ENCODE measurements at regions not wholly inside any gene's neighbourhood (a gene's known extent, or its start where the extent isn't known, plus 50 kb on each side); places are given as distances from the start of the nearest gene placed in this dataset.
A peak's percentile ranks its signal among the peaks of the same experiment; 100 is the strongest.

- DNase-seq (ENCODE audit: low read depth) = no peak
Measured at GRCh38 chr2:120916446-120916845, 180.8 kb downstream of the GLI2 start.

- no peak for DNase-seq (ENCODE audit: low read depth)
Measured at GRCh38 chr2:120917886-120918285, 182.2 kb downstream of the GLI2 start.

DNA sequence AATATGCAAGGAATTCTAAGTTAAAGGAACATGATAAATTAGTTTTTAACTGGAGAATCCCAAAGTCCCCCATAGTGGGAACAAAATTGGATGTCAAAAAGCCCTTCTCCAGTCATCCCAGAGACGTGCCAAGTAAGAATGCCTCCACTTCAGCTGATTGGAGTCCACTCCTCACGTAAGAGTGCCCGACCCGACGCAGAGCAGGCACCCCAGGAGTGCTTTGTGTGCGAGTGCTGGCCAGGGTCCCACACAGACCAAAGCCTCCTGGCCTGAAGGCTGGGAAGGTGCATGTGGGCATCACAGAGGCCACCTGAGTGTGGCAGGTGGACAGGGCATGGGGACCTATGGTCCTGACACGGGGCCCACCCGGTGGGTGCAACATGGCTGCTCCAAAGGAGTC is 183.5 kb downstream of the GLI2 start:
- no peak for DNase-seq (ENCODE audit: low read depth)

DNA sequence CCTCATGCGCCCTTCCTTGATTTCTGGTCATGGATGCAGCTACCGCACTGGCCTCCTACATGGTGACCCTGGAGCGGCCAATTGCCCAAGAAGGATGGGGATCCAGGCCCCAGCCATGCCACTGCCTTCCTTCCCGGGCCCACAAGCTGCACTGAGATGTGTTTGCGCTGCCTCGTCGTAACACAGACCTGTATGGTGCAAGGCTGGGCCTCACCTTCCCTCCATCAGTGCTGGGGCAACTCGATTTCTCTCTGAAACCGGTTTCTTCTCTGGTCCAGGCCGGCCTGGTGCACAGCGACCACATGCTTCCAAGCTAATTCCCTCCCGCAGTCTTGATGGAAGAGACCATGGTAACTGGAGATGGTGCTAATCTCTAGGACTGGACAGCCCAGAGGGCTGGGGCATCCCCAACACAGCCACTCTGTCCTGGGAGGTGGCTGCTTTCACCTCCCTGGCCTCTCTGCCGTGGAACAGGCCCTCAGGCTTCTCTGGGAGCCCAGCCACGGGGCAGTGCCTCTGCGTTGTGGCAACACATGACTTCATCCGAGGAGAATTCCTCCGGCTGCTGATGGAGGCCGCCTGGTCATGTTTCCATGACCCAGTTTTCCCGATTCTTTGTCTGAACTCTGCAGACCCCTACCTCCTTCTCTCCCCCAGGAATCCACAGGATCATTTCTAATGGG is 184.2 kb downstream of the GLI2 start:
- DNase-seq (ENCODE audit: low read depth) = peak; percentile 59

- no peak for DNase-seq (ENCODE audit: low read depth)
Measured at GRCh38 chr2:120920454-120921148, 184.9 kb downstream of the GLI2 start.

- no peak for DNase-seq (ENCODE audit: low read depth)
Measured at GRCh38 chr2:120921457-120921856, 185.8 kb downstream of the GLI2 start.

DNA sequence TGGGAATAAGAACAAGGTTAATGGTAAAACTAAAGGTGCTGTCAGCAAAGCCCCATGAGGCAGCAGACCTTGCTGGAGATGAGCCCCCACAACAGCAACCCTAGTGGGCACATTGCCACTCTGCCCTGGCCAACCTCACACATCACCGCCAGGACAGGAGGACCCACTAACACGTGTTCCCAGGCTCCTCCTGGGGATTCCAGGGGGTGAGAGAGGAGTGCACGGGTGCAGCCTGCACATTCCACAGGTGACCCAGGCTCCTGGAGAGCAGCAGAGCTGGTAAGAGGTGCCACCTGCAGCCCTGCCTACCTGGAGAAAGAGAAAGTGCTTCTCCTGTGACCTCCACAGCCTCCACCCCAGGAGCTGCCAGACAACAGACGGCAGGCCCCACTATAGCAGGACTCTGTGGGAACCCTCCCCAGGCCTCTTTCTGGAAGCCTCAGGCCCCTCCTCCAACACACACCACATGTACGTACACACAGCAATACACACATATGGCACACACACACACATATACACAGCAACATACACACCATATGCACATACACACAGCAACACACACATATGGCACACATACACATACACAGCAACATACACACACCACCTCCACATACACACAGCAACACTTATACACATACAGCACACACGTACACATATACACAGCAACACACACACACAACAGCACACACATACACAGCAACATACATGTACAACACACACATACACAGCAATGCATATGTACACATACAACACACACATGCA is 187.1 kb downstream of the GLI2 start:
- no peak for DNase-seq (ENCODE audit: low read depth)

- no peak for DNase-seq (ENCODE audit: low read depth)
Measured at GRCh38 chr2:120923426-120923825, 187.8 kb downstream of the GLI2 start.

- DNase-seq (ENCODE audit: low read depth) = no peak
Measured at GRCh38 chr2:120924924-120925323, 189.3 kb downstream of the GLI2 start.

DNA sequence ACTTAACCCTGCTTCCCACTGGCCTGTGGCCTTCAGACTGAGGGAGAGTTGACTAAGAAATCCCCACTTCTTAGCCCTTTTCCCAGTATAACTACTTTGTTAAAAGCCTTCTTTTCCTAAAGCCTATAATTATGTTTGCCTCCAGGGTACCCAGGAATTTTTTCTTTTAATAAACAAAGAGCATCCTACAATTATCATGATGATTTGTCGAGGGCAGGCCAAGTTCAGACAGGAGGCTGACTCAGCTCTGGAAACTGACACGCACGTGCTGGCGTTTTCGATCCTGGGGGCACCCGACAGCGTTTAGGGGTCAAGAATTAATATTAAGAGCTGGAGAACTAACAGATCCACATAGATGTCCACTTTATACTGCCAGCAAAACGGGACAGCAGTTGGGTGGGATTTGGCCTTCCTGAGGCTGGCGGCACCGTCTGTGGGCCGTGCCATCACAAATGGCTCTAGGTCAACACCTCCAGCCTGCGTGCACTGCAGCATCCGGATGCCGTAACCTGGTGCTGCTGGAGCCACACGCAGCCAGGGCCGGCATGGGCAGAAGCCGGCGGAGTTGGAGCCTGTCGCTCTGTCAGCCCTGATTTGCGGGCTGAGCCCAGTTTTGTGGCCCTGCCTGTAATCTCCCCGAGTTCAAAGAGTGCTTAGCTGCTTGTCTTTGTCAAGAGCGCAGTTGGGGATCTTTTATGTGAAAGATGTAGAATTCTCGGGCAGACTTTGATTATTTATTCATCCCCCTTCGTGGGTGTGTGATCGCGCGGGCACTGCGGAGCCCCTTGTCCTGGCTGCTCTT is 191.0 kb downstream of the GLI2 start:
- DNase-seq (ENCODE audit: low read depth) = no peak

- no peak for DNase-seq (ENCODE audit: low read depth)
Measured at GRCh38 chr2:120927265-120927628, 191.6 kb downstream of the GLI2 start.

DNA sequence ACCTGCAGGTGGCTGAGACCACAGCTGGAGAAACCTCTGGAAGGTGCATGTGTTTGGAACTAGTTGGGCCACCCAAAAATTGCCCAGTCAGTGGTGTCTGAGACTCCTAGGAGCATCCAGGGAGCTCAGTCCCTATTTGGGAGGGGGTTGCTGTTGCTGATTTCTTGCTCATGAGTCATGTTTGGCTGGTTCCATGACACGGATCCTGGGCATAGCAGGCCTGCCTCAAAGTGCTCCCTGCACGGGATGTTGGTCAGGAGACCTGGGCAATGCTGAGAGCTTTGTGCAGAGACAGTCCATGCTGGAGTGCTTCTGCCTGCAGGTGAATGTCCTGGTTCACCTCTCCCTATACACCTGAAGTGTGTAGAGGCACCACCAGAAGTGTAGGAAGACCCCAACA is 194.2 kb downstream of the GLI2 start:
- no peak for DNase-seq (ENCODE audit: low read depth)

GRCh38 chr2:120930236-120930635 is 194.6 kb downstream of the GLI2 start:
- no peak for DNase-seq (ENCODE audit: low read depth)

- no peak for DNase-seq (ENCODE audit: low read depth)
Measured at GRCh38 chr2:120930864-120931263, 195.2 kb downstream of the GLI2 start.

- DNase-seq (ENCODE audit: low read depth) = no peak
Measured at GRCh38 chr2:120932472-120932871, 196.8 kb downstream of the GLI2 start.

DNA sequence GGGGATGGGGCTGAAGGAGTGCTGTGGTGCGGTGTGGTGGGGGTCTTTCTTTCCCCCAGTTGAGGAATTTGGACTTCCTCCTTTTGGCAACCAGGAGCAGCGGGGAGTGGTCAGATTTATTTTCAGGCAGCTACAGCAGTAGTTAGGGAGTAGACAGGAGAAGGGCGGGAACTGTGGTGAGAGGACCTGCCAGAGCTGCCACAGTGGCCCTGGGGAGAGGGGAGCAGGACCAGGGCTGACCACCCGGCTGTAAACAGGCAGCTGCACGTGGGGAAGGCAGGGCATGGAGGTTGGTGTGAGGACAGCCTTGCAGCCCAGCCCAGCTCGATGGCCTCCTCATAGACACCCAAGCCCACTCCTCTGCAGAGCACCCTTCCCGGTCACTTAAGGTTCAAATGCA is 197.2 kb downstream of the GLI2 start:
- DNase-seq (ENCODE audit: low read depth) = no peak

- DNase-seq (ENCODE audit: low read depth) = no peak
Measured at GRCh38 chr2:120933693-120934573, 198.3 kb downstream of the GLI2 start.

DNA sequence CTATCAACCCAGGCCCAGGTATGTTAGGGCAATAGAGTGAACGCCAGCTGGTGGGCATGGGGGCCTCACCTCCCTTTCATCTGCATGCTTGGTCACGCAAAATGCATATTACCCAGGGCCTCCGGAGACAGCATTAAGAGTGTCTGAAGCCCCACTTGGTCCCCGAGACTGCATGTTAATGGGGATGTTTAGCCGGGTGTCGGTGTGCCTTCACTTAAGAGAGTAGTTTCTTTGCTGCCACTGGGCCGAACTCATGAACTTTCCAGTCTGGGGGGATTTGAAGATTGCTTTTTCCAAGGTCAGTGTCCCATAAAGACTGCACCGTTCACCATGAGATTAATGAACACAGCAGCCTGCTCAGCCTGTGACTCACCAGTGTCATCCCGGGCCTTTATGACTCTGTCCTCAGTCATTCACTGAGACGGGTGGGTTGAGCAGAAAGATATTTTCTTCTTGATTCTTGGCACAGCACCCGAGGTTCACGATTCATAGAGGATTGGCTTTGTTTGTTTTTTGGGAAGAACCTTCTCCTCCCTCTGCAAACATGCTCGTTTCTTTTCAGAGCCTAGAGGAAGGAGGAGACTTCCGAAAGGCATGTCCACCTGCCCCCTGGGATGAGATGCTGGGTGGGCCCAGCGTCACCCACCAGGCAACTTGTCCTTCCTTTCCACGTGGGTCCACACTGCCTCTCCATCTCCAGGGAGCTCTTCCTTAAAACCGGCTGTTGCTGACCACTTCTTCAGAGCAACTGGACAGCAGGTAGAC is 199.1 kb downstream of the GLI2 start:
- peak; percentile 88 for DNase-seq (ENCODE audit: low read depth)

- peak; percentile 90 for DNase-seq (ENCODE audit: low read depth)
Measured at GRCh38 chr2:120935339-120936313, 200.0 kb downstream of the GLI2 start.
